GM12892 (cell line): ENCODE measurements at regions not wholly inside any gene's neighbourhood (a gene's known extent, or its start where the extent isn't known, plus 50 kb on each side); places are given as distances from the start of the nearest gene placed in this dataset.

Experiments used
- DNase-seq: peaks from one replicate; pipeline ENCODE4 v3.0.0; 2011; ENCODE audit not compliant: insufficient read length
- FAIRE-seq: peaks from 2 replicates; lab custom pipeline; 2011; peaks lifted over from hg19 to GRCh38; lab: Jason Lieb, UNC
- POLR2A ChIP-seq: IDR thresholded peaks from 2 replicates; pipeline ENCODE4 v1.6.1; 2011; ENCODE audit warnings: low read depth, low read length, control low read depth
- POLR2AphosphoS5 ChIP-seq: IDR thresholded peaks from 2 replicates; pipeline ENCODE4 v1.6.1; 2011; ENCODE audit warnings: low read depth, low read length, control low read depth
- TAF1 ChIP-seq: IDR thresholded peaks from 2 replicates; pipeline ENCODE4 v1.6.1; 2011; ENCODE audit warnings: low read depth, mild to moderate bottlenecking, control low read depth, low read length, borderline replicate concordance

DNA sequence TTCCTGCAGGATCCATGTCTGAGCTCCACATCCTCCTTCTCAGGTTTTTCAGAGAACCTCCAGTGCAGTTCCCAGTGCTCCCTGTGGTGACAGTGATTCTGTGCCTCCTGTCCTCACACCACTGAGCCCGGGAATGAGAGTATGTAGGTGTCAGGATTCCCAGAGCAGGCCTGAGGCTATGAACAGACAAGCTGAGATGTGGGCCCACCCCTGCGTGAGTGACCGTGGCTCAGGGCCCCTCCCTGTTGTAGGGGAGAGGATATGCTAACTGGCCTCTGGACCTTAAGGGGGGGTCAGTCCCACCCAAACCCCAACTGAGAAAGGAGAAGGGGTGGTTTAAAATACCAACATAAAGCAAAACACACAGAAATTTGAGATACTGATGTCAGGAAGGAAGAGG is 104.8 kb upstream of the RAB12 start:
- FAIRE-seq (no peak), DNase-seq (no peak)
- no peak for TF ChIP-seq TAF1
- no peak for TF ChIP-seq POLR2A
- TF ChIP-seq POLR2AphosphoS5, result no peak

DNA sequence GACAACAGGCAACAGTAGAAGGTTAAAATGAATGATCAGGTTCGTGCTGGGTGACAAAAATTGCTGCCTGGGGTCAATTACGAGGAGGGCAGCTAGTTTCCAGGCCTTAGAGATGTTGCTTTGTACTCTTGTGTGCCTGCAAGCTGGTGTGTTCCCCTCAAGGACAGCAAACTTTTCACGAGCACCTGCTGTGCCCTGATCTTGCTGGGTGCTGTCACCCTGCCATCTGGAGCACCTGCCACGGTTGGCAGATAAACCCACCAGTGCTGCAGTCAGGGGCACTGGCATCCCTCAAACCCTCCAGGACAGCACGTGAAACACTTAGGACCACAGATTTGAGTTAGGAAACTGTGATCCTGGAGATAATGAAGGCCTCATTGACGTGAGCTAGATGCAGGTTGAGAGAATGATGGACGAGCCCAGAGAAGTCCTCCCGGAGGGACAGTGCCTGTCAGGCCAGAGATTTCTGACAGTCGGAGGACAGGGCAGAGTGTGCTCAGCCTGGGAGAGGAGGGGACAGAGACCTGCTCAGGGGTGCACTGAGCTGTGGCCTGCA is 104.3 kb upstream of the RAB12 start:
- no peak for DNase-seq
- FAIRE-seq, result no peak
- TF ChIP-seq POLR2AphosphoS5, result no peak
- no peak for TF ChIP-seq POLR2A
- no peak for TF ChIP-seq TAF1

DNA sequence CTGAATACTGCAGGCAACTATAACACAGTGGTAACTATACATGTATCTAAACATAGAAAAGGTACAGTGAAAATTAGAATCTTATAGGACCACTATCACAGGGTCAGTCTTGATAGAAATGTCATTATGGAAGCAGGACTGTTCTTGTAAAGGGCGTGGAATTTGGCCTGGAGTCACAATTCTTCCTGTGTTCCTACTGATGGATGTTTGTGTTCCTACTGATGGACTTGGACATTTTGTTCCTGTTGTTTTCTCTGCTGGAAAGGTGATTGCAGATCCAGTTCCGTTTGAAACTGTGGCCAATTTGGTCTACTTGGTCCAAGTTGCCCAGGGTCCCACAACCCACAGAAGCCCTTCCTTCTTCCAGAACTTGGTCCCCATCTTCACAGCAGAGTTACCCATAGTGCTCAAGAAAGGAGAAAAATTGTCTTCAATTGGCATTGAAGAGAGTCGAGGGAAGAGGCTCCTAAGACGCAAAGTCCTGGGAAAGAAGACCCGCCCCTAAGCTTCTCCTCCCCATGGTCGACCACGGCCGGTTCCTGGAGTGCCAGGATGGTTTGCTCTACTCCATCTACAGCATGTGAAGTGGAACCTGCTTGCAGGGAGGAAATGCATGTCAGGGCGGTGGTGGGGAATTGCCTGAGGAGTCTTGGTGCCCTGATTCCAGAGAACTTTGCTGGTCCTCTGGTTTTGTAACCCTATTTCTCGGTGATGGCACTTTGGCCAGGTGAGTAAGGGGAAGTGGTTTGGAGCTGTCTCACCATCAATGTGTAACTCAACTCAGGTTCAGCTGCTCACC is 102.8 kb upstream of the RAB12 start:
- TF ChIP-seq POLR2AphosphoS5 (no peak), POLR2A (no peak), TAF1 (no peak)
- FAIRE-seq, result no peak
- DNase-seq, result no peak

DNA sequence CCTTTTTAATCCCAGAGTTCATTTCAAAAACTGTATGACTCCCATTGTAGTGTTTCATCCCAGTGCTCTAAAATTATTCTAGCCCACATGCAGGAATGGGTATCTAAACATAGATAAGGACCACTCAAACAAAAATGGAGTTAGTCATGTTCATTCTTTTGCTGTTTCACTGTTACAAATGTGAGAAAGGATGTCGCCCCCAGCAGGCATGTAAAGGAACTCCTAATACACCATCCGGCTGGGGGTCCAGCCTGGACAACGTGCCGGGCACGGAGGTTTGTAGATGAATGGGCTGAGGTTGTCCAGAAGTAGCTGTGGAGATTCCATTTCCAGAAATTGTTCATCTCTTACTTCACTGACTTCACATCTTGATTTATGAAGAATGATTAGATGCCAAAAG is 101.9 kb upstream of the RAB12 start:
- FAIRE-seq (no peak), DNase-seq (no peak)
- TF ChIP-seq POLR2AphosphoS5, result no peak
- no peak for TF ChIP-seq POLR2A
- TF ChIP-seq TAF1, result no peak

DNA sequence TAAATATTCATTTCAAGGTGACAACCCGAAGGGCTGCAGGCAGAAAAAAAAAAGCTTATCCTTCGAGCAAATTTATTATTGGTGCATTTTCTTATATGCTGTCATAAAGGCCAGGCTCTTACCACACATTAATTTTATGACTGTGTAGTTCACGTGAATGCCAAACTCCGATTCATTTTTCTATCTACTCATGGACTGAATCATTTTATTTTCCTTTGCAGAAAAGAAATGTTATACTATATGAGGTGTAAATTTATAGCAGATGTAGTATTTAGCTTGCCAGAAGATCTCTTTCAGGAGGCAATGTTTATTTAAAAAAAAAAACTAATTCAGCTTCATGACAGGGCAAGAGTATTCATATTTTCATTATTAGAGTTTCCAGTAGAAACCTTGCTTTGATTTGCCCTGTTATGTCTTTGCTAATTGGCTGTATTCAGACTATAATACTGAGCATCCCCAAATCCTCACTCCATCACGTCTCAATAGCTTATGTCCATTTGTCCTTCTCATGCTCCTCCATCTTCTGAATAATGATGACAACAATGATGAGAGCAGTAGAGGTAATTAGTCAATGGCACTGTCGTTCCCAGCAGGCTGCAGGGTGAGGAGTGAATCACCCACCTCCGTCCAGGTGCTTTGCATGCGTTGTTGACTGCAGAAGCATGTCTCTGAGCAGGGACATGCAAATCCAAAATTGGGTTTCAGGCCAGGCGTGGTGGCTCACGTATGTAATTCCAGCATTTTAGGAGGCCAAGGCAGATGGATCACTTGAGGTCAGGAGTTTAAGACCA is 101.1 kb upstream of the RAB12 start:
- TF ChIP-seq TAF1 (no peak), POLR2AphosphoS5 (no peak), POLR2A (no peak)
- DNase-seq, result no peak
- FAIRE-seq, result no peak

DNA sequence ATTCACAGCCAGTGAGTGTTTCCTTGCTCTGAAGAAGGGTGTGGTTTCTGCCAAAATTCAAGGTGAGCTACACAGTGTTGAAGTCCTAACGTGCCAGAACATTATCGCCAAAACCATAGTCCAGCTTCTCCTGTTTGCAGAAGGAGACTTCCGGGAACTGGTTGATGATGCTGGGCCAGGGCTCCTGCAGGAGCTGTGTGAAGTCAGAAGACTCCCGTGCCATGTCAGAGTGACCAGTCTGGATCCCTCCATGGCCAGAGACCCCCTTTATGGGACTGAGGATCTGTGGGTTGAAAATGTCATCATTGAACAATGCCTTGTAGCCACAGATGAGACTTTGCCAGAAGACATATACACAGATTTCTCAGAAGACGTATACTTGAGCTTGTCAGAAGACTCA is 96.0 kb upstream of the RAB12 start:
- no peak for FAIRE-seq
- DNase-seq, result no peak
- TF ChIP-seq POLR2AphosphoS5 (no peak), POLR2A (no peak), TAF1 (no peak)

DNA sequence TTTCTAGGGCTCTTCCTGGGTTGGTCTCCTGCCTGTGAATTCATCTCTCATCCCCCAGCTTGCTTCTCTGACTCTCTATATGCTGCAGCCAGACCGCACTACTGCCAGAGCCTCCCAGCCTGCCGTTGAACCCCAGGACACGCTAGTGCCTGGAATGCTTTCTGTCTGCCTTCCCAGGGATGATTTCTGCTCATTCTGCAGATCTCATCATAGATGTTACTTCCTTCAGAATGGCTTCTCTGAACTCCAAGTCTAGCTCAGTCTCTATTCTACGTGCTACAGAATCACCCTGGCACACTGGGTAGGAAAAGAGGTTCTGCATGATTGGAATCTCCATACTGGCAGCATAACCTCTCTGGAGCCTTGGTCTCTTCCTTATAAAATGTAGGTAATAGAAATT is 94.8 kb upstream of the RAB12 start:
- DNase-seq (no peak), FAIRE-seq (no peak)
- TF ChIP-seq POLR2A (no peak), POLR2AphosphoS5 (no peak), TAF1 (no peak)

GRCh38 chr18:8515142-8515865 is 93.9 kb upstream of the RAB12 start:
- TF ChIP-seq POLR2A (no peak), TAF1 (no peak), POLR2AphosphoS5 (no peak)
- DNase-seq, result no peak
- no peak for FAIRE-seq

DNA sequence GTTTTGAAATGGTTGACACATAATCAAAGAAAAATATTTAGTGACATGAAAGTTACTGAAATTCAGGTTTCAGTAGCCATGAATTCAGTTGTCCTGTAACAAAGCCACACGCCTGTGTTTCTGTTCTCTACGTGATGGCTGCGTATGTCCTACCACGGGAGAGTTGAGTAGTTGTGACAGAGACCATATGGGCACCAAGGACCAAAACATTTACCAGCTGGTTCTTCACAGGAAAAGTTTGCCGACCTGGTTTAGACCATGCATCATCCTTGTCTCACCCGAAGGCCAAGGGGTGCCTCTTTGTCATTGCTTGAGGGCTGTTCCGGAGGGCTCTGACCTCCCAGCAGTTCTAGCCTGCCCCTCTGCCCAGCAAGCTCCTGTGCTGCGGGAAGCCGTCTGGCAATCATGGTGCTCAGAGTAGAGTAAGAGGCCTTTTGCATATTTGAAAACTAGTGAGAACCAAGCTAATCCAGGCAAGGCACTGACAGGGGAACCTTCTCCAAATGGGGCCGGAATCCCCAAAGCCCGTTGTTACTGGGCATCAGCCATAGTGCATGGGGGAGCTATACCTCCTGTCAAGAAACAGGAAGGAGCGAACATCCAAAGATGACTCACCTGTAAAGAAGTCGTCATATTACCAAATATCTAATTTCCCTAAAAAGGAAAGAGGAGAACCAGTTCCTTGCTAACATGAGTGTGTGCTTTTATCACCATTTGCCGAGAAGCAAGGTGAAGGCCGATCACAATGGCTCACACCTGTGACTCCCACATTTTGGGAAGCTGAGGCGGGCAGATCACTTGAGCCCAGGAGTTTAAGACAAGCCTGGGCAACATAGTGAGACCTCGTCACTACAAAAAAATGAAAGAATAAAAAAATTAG is 92.6 kb upstream of the RAB12 start:
- TF ChIP-seq POLR2A (no peak), POLR2AphosphoS5 (no peak)
- FAIRE-seq, result no peak
- no peak for DNase-seq

DNA sequence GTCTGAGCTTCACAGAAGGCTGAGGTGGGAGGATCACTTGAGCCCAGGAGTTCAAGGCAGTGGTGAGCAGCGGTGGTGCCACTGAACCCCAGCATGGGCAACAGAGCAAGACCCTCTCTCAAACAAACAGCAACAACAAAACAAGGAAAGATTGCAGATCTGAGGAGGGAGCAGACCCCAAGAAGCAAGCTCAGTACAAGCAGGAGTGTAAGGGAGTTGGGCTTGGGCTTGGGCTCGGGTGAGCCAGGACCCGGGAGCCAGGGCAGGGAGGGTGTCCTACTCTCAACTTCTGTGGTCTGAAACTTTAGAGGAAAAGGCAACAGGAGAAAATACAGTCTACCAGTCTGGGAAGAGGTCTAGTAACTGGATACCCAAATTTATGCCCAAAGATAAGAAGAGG is 92.0 kb upstream of the RAB12 start:
- TF ChIP-seq POLR2AphosphoS5 (no peak), TAF1 (no peak), POLR2A (no peak)
- no peak for FAIRE-seq
- DNase-seq, result no peak
